Stimulated activated CD8-positive, alpha-beta memory T cell treated with anti-CD3 and anti-CD28 coated beads, Interleukin-15, amount 100 ng/mL, for 24 hours (primary cell): ENCODE measurements at regions not wholly inside any gene's neighbourhood (a gene's known extent, or its start where the extent isn't known, plus 50 kb on each side); places are given as distances from the start of the nearest gene placed in this dataset.

Experiments
- DNase-seq: peaks from one replicate; pipeline ENCODE4 v3.0.0-alpha.2; 2020; ENCODE audit warnings: low read depth

DNA sequence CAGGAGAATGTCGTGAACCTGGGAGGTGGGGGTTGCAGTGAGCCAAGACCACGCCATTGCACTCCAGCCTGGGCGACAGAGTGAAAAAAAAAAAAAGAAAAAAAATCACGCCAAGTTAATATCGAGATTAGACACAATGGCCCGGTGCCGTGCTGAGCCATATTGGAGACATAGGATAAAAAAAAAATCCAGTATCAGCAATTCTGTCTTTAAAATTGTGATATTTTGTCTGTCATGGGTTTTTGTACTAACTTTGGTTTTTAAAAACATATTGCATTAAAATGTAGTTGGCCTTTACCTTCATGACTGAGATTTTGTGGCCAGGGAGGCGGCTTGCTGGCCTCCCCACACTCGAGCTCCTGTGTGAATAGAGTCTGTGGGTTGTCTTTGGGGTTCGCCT lies 62.8 kb upstream of the PITRM1 start:
- no peak for DNase-seq

DNA sequence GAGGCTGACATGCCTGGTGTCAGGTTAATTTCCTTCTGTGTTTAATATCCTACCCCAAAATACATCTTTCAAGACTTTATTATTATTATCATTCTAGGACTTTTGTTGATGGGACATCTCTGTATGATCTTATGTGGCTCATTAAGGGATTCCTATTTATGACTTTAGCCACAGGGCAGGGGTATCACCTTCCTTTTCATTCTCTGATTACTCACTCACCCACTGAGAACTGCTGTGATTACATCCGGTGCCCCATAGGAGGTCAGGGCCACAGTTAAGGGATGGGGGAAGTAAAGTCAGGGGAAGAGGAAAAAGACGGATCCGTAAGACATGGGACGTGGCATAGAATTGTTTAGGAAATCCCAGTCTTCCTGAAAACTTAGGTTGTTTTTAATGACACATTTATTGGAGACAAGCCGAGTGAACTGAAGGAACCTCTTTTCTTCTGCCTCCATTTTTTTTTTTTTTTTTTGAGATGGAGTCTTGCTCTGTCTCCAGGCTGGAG lies 61.0 kb upstream of the PITRM1 start:
- no peak for DNase-seq

DNA sequence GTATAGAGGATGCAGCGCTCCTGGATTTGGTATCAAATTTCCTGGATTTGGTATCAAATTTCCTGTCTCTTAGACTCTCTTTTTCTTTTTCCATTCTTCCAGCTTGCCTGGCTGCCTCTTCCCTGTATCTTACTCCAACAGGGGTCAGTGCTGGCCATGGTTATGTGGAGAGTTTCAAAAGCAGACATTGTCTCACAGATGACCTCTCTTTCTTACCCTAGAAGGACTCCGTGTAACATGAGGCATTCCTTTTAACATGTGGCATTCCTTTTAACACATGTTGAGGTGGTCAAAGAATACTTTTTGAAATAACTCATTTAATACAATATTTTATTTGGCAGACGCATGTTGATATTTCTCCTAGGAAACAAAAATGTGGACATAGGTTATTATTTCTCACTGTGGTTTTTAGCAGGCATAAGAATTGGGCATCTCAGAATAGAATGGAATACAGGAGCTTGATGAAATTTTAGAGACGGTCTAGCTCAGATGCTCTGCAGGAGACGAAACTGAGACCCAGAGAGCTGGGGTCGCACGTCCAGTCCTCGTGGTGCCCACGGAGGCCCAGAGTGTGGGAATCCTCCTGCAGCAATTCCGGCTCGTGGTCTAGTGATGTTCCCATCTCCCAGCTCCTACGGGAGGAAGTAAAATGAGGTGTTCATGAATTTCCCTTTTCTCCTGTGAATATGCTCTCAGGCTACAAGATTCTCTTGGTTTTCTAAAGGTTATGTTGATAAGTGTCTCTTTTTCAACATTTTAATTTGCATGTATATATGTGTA lies 59.6 kb upstream of the PITRM1 start:
- DNase-seq: no peak

DNA sequence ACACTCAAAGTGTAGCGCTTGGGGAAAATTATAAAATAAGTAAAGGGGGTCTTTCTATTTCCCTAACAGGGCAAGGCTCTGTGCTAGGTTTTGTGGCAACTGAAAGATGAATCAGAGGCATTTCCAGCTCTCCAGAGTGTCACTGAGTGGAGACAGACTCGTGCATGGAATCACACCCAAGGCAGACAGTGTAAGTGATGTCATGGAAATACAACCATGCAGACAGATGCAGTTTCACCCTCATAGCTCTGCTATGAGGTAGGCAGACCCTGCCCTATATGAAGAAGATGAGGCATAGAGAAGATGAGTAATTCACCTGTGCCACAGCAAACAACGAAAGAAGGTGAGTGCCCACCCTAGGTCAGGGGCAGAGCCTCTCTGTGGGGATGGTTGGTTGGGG lies 57.2 kb upstream of the PITRM1 start:
- no peak for DNase-seq

DNA sequence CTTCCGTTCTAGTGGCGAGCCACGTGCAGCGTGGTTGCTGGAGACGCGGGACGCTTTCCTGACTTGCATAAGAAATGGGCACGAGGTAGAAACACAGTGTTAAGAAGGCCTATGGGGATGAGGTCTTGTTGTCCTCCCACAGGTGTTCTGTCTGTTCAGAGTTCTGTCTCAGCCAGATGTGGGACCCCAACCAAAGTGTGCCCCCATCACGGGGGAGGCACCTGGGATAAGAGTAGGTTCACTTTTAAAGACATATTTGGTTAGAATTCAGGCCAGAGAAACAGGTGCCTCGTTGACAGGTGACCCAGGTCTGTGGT lies 56.0 kb upstream of the PITRM1 start:
- no peak for DNase-seq

DNA sequence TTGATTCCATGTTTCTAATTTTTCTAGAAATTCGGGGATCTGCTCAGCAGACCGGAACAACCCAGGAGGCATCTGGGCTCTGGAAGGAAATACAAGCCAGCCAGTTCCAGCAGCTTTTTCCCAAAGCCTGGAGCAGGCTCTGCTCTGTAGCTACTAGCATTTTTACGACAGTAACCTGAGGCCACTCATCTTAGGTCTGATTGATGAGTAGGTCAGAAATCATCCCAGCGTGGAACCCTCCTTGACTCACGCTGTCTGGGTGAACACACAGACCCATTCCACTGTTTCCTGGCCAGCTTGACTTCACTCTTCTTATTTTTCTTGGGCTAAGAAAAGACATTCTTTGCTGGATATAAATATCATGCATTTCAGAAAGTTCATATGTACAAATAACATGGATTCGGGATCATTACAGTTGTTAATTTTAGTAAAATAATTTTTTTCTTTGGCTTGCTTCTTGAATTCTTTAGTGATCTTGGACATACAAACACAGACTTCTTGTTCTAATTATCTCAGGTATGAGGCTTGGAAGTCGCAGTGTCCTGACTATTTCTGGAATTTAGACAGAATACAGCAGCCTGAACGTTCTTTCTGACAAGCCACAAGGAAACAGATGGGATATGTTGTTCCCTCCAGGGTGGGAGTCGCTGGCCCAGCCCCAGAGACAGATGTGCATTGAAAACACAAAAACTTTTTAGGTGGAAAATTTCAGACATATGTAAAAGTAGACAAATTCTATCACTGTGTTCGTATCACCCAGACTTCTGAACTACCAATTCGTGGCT lies 54.6 kb upstream of the PITRM1 start:
- DNase-seq: no peak

DNA sequence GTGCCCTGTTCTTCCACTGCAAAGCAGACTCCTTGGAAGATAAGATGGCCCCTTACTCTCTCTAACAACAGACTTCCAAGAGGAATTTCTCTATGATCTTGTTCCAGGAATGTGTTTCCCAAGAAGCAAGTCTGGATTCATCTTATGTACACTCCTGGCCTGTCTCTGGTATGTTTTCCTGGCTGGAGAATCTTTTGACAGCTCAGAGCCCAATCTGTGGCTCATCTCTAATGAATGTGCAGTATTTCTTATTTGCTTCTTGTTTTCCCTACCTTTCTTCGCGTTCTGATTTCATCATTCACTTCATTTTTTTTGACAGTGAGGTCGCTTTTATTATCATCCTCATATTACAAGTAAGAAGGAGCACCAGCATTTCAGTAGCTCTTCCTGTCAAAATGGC lies 53.0 kb upstream of the PITRM1 start:
- no peak for DNase-seq

DNA sequence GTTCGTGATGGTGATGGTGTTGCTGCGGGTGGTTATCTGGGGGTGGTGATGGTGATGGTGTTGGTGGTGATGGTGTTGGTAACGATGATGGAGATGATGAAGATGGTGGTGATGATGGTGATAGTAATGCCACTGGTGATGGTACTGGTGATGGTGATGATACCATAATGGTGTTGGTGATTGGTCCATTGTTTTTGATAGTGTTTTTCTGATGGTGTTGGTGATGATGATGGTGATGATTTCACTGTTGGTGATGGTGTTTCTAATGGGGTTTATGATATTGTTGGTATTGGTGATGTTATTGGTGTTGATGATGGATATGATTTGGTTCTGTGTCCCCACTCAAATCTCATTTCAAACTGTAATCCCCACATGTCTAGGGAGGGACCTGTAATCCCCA lies 51.7 kb upstream of the PITRM1 start:
- DNase-seq: no peak

DNA sequence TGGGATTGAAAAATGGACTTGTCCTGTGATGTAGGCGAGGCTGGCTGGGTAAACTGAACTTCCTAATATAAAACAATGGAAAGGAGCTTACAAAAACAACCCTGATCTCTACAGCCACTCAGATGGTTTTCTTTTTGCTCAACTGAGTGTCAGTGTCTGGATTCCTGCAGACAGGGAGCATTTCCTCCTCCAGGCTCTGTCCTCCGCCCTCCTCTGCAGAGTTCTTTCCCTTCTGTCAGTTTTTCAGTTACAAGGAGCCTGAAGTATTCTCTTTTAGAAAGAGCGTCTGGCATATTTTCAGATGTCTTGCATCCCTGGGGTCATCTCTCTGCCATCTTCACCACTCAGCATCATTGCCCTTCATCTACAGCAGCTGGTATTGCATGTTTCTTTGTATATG lies 50.0 kb upstream of the PITRM1 start:
- no peak for DNase-seq
